HL-60 (cell line): ENCODE measurements at regions not wholly inside any gene's neighbourhood (a gene's known extent, or its start where the extent isn't known, plus 50 kb on each side); places are given as distances from the start of the nearest gene placed in this dataset.

Experiments
- POLR2AphosphoS5 ChIP-seq: IDR thresholded peaks from 2 replicates; pipeline ENCODE4 v1.6.1; 2012; ENCODE audit warnings: low read depth
- TF ChIP-seq, protein P1 (sequence below): IDR thresholded peaks from one replicate; pipeline ENCODE4 v1.5.1; 2011; ENCODE audit warnings: low read length, control low read depth, inconsistent platforms; ENCODE audit not compliant: insufficient read depth
- TF ChIP-seq, protein P2 (sequence below): IDR thresholded peaks from 2 replicates; pipeline ENCODE4 v1.6.1; 2012; ENCODE audit warnings: low read depth; ENCODE audit not compliant: insufficient replicate concordance

DNA sequence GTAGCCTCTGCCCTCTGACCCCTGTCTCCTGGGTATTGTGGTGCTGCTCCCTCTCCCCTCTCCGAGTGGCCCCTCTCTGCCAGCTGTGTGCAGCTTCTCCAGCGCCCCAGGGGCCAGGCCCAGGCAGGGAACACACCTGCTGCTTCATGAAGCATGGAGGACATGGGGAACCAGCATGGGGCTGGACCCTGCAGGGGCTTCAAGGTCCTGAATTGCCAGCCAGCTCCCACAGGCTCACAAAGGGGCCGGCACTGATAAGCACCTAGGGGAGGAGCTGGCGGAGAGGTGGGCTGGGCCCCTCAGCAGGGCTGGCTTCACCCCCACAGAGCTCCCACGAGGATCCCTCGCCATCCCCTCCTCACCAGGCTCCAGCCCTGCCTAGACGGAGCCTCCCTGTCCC, 77.4 kb upstream of the GPC1 start:
- TF ChIP-seq, protein P1, sequence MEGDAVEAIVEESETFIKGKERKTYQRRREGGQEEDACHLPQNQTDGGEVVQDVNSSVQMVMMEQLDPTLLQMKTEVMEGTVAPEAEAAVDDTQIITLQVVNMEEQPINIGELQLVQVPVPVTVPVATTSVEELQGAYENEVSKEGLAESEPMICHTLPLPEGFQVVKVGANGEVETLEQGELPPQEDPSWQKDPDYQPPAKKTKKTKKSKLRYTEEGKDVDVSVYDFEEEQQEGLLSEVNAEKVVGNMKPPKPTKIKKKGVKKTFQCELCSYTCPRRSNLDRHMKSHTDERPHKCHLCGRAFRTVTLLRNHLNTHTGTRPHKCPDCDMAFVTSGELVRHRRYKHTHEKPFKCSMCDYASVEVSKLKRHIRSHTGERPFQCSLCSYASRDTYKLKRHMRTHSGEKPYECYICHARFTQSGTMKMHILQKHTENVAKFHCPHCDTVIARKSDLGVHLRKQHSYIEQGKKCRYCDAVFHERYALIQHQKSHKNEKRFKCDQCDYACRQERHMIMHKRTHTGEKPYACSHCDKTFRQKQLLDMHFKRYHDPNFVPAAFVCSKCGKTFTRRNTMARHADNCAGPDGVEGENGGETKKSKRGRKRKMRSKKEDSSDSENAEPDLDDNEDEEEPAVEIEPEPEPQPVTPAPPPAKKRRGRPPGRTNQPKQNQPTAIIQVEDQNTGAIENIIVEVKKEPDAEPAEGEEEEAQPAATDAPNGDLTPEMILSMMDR = no peak
- TF ChIP-seq, protein P2, sequence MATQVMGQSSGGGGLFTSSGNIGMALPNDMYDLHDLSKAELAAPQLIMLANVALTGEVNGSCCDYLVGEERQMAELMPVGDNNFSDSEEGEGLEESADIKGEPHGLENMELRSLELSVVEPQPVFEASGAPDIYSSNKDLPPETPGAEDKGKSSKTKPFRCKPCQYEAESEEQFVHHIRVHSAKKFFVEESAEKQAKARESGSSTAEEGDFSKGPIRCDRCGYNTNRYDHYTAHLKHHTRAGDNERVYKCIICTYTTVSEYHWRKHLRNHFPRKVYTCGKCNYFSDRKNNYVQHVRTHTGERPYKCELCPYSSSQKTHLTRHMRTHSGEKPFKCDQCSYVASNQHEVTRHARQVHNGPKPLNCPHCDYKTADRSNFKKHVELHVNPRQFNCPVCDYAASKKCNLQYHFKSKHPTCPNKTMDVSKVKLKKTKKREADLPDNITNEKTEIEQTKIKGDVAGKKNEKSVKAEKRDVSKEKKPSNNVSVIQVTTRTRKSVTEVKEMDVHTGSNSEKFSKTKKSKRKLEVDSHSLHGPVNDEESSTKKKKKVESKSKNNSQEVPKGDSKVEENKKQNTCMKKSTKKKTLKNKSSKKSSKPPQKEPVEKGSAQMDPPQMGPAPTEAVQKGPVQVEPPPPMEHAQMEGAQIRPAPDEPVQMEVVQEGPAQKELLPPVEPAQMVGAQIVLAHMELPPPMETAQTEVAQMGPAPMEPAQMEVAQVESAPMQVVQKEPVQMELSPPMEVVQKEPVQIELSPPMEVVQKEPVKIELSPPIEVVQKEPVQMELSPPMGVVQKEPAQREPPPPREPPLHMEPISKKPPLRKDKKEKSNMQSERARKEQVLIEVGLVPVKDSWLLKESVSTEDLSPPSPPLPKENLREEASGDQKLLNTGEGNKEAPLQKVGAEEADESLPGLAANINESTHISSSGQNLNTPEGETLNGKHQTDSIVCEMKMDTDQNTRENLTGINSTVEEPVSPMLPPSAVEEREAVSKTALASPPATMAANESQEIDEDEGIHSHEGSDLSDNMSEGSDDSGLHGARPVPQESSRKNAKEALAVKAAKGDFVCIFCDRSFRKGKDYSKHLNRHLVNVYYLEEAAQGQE = no peak
- TF ChIP-seq POLR2AphosphoS5 = no peak
